PC-9 (cell line): ENCODE measurements at regions not wholly inside any gene's neighbourhood (a gene's known extent, or its start where the extent isn't known, plus 50 kb on each side); places are given as distances from the start of the nearest gene placed in this dataset.

Source experiments
- BruUV-seq: library from RNA; stranded (reverse); fragments of 400-500 nt; replicated peaks from 2 replicates; lab custom pipeline; 2021; lab: Mats Ljungman, UMichigan
- CTCF ChIA-PET: fragments of 300-600 bp; sonication (Branson Sonifier 250); formaldehyde crosslinking; loops from one replicate; lab custom pipeline; 2022; ENCODE audit warnings: antibody characterized with exemption; lab: Charles Lee
- POLR2A ChIA-PET: fragments of 300-600 bp; sonication (Branson Sonifier 250); formaldehyde crosslinking; loops from one replicate; lab custom pipeline; 2022; ENCODE audit warnings: antibody characterized with exemption; ENCODE audit not compliant: unreplicated experiment; lab: Charles Lee
- DNase-seq, 2 experiments: peaks; one replicate each; pipeline versions ENCODE4 v3.0.0 to v3.0.0-alpha.2; 2015 to 2022; ENCODE audit warnings: mixed read lengths in 1 of 2
- H2AFZ ChIP-seq: fragments of 200-600 bp; sonication (generic); 2 replicates; pipeline ENCODE4 v1.8.1; 2017; ENCODE audit warnings: antibody characterized with exemption
- H3F3A ChIP-seq: fragments of 200-600 bp; sonication (generic); 2 replicates; pipeline ENCODE4 v1.8.1; 2017; ENCODE audit warnings: antibody characterized with exemption, mild to moderate bottlenecking, low read depth; ENCODE audit not compliant: insufficient read depth
- H3K27ac ChIP-seq: fragments of 200-600 bp; sonication (generic); 2 replicates; pipeline ENCODE4 v1.6.1; 2016; ENCODE audit warnings: mixed run types
- H3K27me3 ChIP-seq: fragments of 200-600 bp; sonication (generic); 2 replicates; pipeline ENCODE4 v1.6.1; 2016; ENCODE audit warnings: low read depth, mixed run types; ENCODE audit not compliant: insufficient read depth
- H3K36me3 ChIP-seq: fragments of 200-600 bp; sonication (generic); 2 replicates; pipeline ENCODE4 v1.6.1; 2016; ENCODE audit warnings: low read depth, mixed run types
- H3K4me1 ChIP-seq: fragments of 200-600 bp; sonication (generic); replicated peaks from 2 replicates; pipeline ENCODE4 v1.6.1; 2016; ENCODE audit warnings: mixed run types; ENCODE audit not compliant: insufficient read depth
- H3K4me2 ChIP-seq: fragments of 200-600 bp; sonication (generic); 2 replicates; pipeline ENCODE4 v1.6.1; 2017; ENCODE audit warnings: mixed run types
- H3K4me3 ChIP-seq: fragments of 200-600 bp; sonication (generic); 2 replicates; pipeline ENCODE4 v1.6.1; 2016; ENCODE audit warnings: mixed run types
- H3K79me2 ChIP-seq: fragments of 200-600 bp; sonication (generic); 2 replicates; pipeline ENCODE4 v1.6.1; 2017; ENCODE audit warnings: low read depth, mixed run types
- H3K9me2 ChIP-seq: fragments of 200-600 bp; sonication (generic); 2 replicates; pipeline ENCODE4 v1.8.1; 2017; ENCODE audit warnings: mild to moderate bottlenecking; ENCODE audit not compliant: insufficient read depth
- H3K9me3 ChIP-seq: fragments of 200-600 bp; sonication (generic); 2 replicates; pipeline ENCODE4 v1.8.1; 2016; ENCODE audit warnings: low read depth; ENCODE audit not compliant: insufficient read depth
- H4K20me1 ChIP-seq: fragments of 200-600 bp; sonication (generic); 2 replicates; pipeline ENCODE4 v1.8.1; 2017; ENCODE audit not compliant: insufficient read depth
- CTCF ChIP-seq: fragments of 200-600 bp; sonication (generic); conservative IDR thresholded peaks from 2 replicates; pipeline ENCODE4 v1.6.1; 2017; ENCODE audit warnings: mixed run types, antibody characterized with exemption, mild to moderate bottlenecking, moderate library complexity
- EZH2 ChIP-seq: fragments of 200-600 bp; sonication (generic); IDR thresholded peaks from 2 replicates; pipeline ENCODE4 v1.8.0; 2017; ENCODE audit warnings: antibody characterized with exemption, low read depth
- intact Hi-C: fragments of 100-400 bp; cut with micrococcal nuclease; formaldehyde crosslinking; loops from one replicate; pipeline ENCODE4 v1.10.0; 2022; ENCODE audit not compliant: unreplicated experiment

GRCh38 chr13:63855457-63856118, 2439.9 kb upstream of the PCDH20 start:
- Histone ChIP-seq H3K79me2 (no peaks in the 10 kb centered on the region), H3K4me1 (no peaks in the 10 kb centered on the region), H3K36me3 (no peaks in the 10 kb centered on the region), H3K4me2 (no peak overlapping the region), H3K27ac (no peak overlapping the region), H3K9me3 (no peaks in the 10 kb centered on the region), H3K4me3 (no peak overlapping the region), H2AFZ (no peak overlapping the region), H3K27me3 (no peaks in the 10 kb centered on the region), H3K9me2 (no peaks in the 10 kb centered on the region), H3F3A (no peaks in the 10 kb centered on the region), H4K20me1 (no peaks in the 10 kb centered on the region)
- BruUV-seq, result no TSS peak
- POLR2A ChIA-PET, result no interaction called here
- intact Hi-C loops, result no loop called here
- no peak for TF ChIP-seq CTCF
- no peak for TF ChIP-seq EZH2
- CTCF ChIA-PET, result no interaction called here
- no peak for DNase-seq

DNA sequence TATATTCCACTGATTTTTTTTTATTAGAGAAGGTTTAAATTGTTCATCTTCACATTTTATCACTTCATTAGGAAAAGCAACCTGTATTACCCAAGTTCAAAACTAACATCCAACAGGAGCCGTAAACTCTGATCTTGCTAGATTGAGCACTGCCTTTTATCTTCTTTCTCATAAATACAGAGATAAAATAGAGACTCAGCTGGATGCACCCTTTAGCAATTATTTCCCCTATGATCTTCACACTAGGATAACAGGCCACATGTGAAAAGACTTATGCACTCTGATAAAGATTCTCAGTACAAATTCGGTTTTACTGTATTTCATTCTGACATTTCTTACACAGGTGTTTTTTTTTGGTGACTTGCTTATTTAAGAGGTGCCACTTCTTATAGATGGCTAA, 2438.2 kb upstream of the PCDH20 start:
- no peaks in the 10 kb centered on the region for H3K27me3 ChIP-seq
- no peak for TF ChIP-seq CTCF
- TF ChIP-seq EZH2, result no peak
- H3K9me2 ChIP-seq, result no peaks in the 10 kb centered on the region
- BruUV-seq, result no TSS peak
- ChIA-PET CTCF (no interaction called here), POLR2A (no interaction called here)
- no peaks in the 10 kb centered on the region for H3K36me3 ChIP-seq
- no peaks in the 10 kb centered on the region for H3K4me1 ChIP-seq
- intact Hi-C loops, result no loop called here
- no peak for DNase-seq
- no peak overlapping the region for H3K4me2 ChIP-seq
- H3F3A ChIP-seq, result no peaks in the 10 kb centered on the region
- no peaks in the 10 kb centered on the region for H3K9me3 ChIP-seq
- H3K4me3 ChIP-seq, result no peak overlapping the region
- no peaks in the 10 kb centered on the region for H3K79me2 ChIP-seq
- no peak overlapping the region for H3K27ac ChIP-seq
- no peak overlapping the region for H2AFZ ChIP-seq
- H4K20me1 ChIP-seq, result no peaks in the 10 kb centered on the region

- Histone ChIP-seq H3K27ac (no peak overlapping the region), H3K4me1 (no peaks in the 10 kb centered on the region), H3F3A (no peaks in the 10 kb centered on the region), H4K20me1 (no peaks in the 10 kb centered on the region), H3K4me2 (no peak overlapping the region), H3K36me3 (no peaks in the 10 kb centered on the region), H3K79me2 (no peaks in the 10 kb centered on the region), H3K4me3 (no peak overlapping the region), H3K27me3 (no peaks in the 10 kb centered on the region), H2AFZ (no peak overlapping the region), H3K9me3 (no peaks in the 10 kb centered on the region), H3K9me2 (no peaks in the 10 kb centered on the region)
- ChIA-PET POLR2A (no interaction called here), CTCF (no interaction called here)
- BruUV-seq, result no TSS peak
- intact Hi-C loops, result no loop called here
- no peak for DNase-seq
- TF ChIP-seq EZH2 (no peak), CTCF (no peak)
These were observed 2435.9 kb upstream of the PCDH20 start for GRCh38 chr13:63851526-63851925.
